ENCODE measurements at regions not wholly inside any gene's neighbourhood (a gene's known extent, or its start where the extent isn't known, plus 50 kb on each side); places are given as distances from the start of the nearest gene placed in this dataset.

DNA sequence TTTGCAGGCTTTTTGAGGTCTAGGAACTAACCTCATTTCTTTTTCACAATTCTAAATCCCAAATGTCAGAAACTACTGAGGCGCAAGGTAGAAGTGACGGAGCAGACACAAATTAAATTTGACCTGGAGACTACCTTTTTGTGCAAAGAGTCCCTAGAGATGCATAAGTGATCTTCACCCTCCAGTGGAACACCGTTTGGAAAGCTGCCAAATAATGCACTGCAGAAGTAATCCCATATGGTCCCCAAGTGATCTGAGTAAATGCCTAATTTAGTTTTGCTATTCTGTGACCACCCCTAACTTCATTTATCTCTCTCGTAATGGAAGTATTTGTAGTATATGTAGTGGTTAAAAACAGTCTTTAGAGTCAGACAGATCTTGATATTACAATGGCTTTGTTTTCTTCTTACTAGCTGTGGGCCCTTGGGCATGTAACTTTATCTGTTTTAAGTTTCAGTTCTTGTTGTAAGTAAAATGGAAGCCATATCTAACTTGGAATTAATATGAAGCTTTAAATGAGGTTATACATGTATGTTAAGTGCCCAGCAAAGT is 70.4 kb upstream of the IPO9 start:
- no peaks in the 10 kb centered on the region for H3K9me2 ChIP-seq (ENCODE audit: insufficient read depth)
- H3K79me2 ChIP-seq (ENCODE audit: insufficient read depth): peaks cover 95% of the 10 kb centered on the region
- no peaks in the 10 kb centered on the region for H4K20me1 ChIP-seq (ENCODE audit: insufficient read depth)
- in situ Hi-C loops (cut with MboI): no loop called here
- no peaks in the 10 kb centered on the region for H3K36me3 ChIP-seq (ENCODE audit: low read depth)
- H3K4me2 ChIP-seq (ENCODE audit: unreplicated experiment): peak overlapping the region; percentile 69
- H3K9me3 ChIP-seq (ENCODE audit: low read depth): no peaks in the 10 kb centered on the region
- DNase-seq: no peak
- no peaks in the 10 kb centered on the region for H3K27me3 ChIP-seq (replicated peaks; ENCODE audit: insufficient read depth)
- WGBS, 2 experiments (ENCODE audit: low coverage in 1 of 2, low lambda C conversion rate in 2 of 2, missing lambda C conversion rate in 2 of 2): 73 to 75% methylated on average over 4 of the region's 4 CpGs
- no peak for TF ChIP-seq EZH2phosphoT487 (IDR thresholded peaks at IDR 0.05; ENCODE audit: insufficient read depth, low read depth)
- no peak for TF ChIP-seq EZH2 (IDR thresholded peaks at IDR 0.05; ENCODE audit: insufficient read depth, poor library complexity, severe bottlenecking)
- peak overlapping the region; percentile 94 for H3K27ac ChIP-seq
- no peak overlapping the region for H3K4me3 ChIP-seq
- peaks cover 99% of the 10 kb centered on the region for H3F3A ChIP-seq (ENCODE audit: insufficient read depth)
- no peak overlapping the region for H2AFZ ChIP-seq
- peak overlapping the region; percentile 59; the same call in 1 of the 2 replicates for H3K9ac ChIP-seq
- peaks cover 99% of the 10 kb centered on the region for H3K4me1 ChIP-seq (ENCODE audit: insufficient read depth)

DNA sequence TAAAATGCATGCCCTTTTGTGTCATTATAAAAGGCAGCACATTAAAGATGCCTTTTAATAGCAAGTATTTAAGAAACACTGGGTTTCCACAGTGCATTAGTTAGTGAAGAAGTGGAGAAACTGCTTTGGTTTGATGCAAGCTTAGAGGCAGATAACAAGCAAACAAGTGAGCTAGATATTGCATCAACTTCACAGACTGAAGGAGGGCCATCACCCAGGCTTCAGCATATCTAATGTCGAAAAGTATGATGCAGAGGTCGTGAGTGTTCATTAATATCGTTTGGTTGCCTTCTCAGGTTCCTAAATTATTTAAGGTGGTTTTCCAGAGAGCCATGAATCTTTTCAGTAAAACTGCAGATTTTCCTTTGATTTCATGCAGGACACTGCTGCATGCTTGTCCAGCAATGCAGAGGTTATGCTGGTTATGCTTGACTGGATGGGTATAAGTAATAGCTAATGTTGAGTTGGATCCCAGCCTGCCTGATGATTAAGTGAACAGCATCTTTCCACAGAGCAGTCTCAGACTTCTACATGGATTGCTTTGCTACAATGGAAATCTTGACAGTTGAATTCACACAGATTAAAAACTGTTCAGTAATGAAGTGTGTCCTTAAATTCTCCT is 69.7 kb upstream of the IPO9 start:
- H3K27me3 ChIP-seq (replicated peaks; ENCODE audit: insufficient read depth): no peaks in the 10 kb centered on the region
- TF ChIP-seq EZH2phosphoT487 (IDR thresholded peaks at IDR 0.05; ENCODE audit: insufficient read depth, low read depth): no peak
- no peak for TF ChIP-seq EZH2 (IDR thresholded peaks at IDR 0.05; ENCODE audit: insufficient read depth, poor library complexity, severe bottlenecking)
- no peaks in the 10 kb centered on the region for H4K20me1 ChIP-seq (ENCODE audit: insufficient read depth)
- in situ Hi-C loops (cut with MboI): no loop called here
- peaks cover 94% of the 10 kb centered on the region for H3K79me2 ChIP-seq (ENCODE audit: insufficient read depth)
- no peaks in the 10 kb centered on the region for H3K36me3 ChIP-seq (ENCODE audit: low read depth)
- H2AFZ ChIP-seq: no peak overlapping the region
- H3K9me2 ChIP-seq (ENCODE audit: insufficient read depth): no peaks in the 10 kb centered on the region
- 19 to 25% methylated on average over 3 of the region's 3 CpGs for WGBS, 2 experiments (ENCODE audit: low coverage in 1 of 2, low lambda C conversion rate in 2 of 2, missing lambda C conversion rate in 2 of 2)
- peak overlapping the region; percentile 69 for H3K4me2 ChIP-seq (ENCODE audit: unreplicated experiment)
- H3K27ac ChIP-seq: peak overlapping the region; percentile 94
- peaks cover 99% of the 10 kb centered on the region for H3F3A ChIP-seq (ENCODE audit: insufficient read depth)
- no peaks in the 10 kb centered on the region for H3K9me3 ChIP-seq (ENCODE audit: low read depth)
- no peak overlapping the region for H3K4me3 ChIP-seq
- peak; percentile 91 for DNase-seq
- peak overlapping the region; percentile 59 for H3K9ac ChIP-seq
- peaks cover 99% of the 10 kb centered on the region for H3K4me1 ChIP-seq (ENCODE audit: insufficient read depth)

DNA sequence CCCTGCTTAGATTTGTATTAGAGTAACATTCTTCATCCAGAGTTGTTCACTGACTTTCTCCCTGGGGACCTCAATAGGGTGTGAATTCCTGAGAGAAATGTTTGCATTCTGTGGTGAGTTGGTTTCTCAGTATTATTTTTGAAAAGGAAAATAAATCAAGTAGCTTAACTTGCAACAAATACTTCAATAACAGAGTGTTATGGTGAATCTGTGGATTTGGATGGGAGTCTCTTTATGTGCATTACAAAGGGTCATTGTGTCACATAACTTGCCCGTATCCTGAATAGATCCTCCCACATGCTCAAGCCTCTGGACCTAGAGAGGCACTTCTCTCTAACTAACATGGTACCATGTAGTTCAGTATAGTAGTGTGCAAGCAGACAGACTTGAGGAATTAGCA is 68.4 kb upstream of the IPO9 start:
- peaks cover 94% of the 10 kb centered on the region for H3K79me2 ChIP-seq (ENCODE audit: insufficient read depth)
- peak overlapping the region; percentile 94 for H3K27ac ChIP-seq
- H3K36me3 ChIP-seq (ENCODE audit: low read depth): no peaks in the 10 kb centered on the region
- H3K9me2 ChIP-seq (ENCODE audit: insufficient read depth): no peaks in the 10 kb centered on the region
- H3F3A ChIP-seq (ENCODE audit: insufficient read depth): peaks cover 99% of the 10 kb centered on the region
- TF ChIP-seq EZH2phosphoT487 (IDR thresholded peaks at IDR 0.05; ENCODE audit: insufficient read depth, low read depth) (no peak), EZH2 (IDR thresholded peaks at IDR 0.05; ENCODE audit: insufficient read depth, poor library complexity, severe bottlenecking) (no peak)
- H3K4me3 ChIP-seq: peak overlapping the region; percentile 14; the same call in 1 of the 2 replicates
- H2AFZ ChIP-seq: no peak overlapping the region
- H3K9me3 ChIP-seq (ENCODE audit: low read depth): no peaks in the 10 kb centered on the region
- DNase-seq: peak; percentile 67
- no peaks in the 10 kb centered on the region for H4K20me1 ChIP-seq (ENCODE audit: insufficient read depth)
- H3K4me1 ChIP-seq (ENCODE audit: insufficient read depth): peaks cover 99% of the 10 kb centered on the region
- H3K27me3 ChIP-seq (replicated peaks; ENCODE audit: insufficient read depth): no peaks in the 10 kb centered on the region
- peak overlapping the region; percentile 69 for H3K4me2 ChIP-seq (ENCODE audit: unreplicated experiment)
- in situ Hi-C loops (cut with MboI): no loop called here
- H3K9ac ChIP-seq: peak overlapping the region; percentile 59
- 8 to 19% methylated on average over 1 of the region's 1 CpG for WGBS, 2 experiments (ENCODE audit: low coverage in 1 of 2, low lambda C conversion rate in 2 of 2, missing lambda C conversion rate in 2 of 2)

DNA sequence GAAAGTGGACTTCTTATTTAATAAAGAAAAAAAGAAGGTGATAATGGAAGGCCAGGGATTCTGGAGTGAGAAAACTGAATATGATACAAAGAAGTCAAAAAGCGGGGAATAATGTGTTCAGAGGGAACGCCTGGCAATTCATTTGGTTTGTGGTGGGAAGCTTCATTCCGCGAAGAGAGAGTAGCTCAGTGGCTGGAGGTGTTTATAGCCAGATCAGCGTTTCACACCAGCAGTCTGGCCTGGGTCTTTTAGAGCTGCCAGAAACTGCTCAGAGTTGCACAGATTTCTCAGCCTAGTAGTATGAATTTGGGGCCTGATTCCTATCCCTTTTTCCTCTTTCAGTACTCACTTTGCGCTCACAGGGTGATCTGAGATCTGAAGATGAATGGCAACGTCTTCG is 67.8 kb upstream of the IPO9 start:
- H3K4me1 ChIP-seq (ENCODE audit: insufficient read depth): peaks cover 98% of the 10 kb centered on the region
- peaks cover 92% of the 10 kb centered on the region for H3K79me2 ChIP-seq (ENCODE audit: insufficient read depth)
- peak overlapping the region; percentile 94 for H3K27ac ChIP-seq
- WGBS, 2 experiments (ENCODE audit: low coverage in 1 of 2, low lambda C conversion rate in 2 of 2, missing lambda C conversion rate in 2 of 2): 38 to 45% methylated on average over 8 of the region's 8 CpGs
- H3K4me2 ChIP-seq (ENCODE audit: unreplicated experiment): peak overlapping the region; percentile 69
- peak; percentile 52 for DNase-seq
- no peak overlapping the region for H2AFZ ChIP-seq
- in situ Hi-C loops (cut with MboI): no loop called here
- H3K27me3 ChIP-seq (replicated peaks; ENCODE audit: insufficient read depth): no peaks in the 10 kb centered on the region
- peak overlapping the region; percentile 59 for H3K9ac ChIP-seq
- no peaks in the 10 kb centered on the region for H4K20me1 ChIP-seq (ENCODE audit: insufficient read depth)
- H3F3A ChIP-seq (ENCODE audit: insufficient read depth): peaks cover 97% of the 10 kb centered on the region
- no peaks in the 10 kb centered on the region for H3K9me2 ChIP-seq (ENCODE audit: insufficient read depth)
- no peaks in the 10 kb centered on the region for H3K9me3 ChIP-seq (ENCODE audit: low read depth)
- TF ChIP-seq EZH2 (IDR thresholded peaks at IDR 0.05; ENCODE audit: insufficient read depth, poor library complexity, severe bottlenecking): no peak
- no peaks in the 10 kb centered on the region for H3K36me3 ChIP-seq (ENCODE audit: low read depth)
- peak overlapping the region; percentile 14; the same call in 1 of the 2 replicates for H3K4me3 ChIP-seq

All from GM23248 (cell line).